ENCODE measurements at regions not wholly inside any gene's neighbourhood (a gene's known extent, or its start where the extent isn't known, plus 50 kb on each side); places are given as distances from the start of the nearest gene placed in this dataset.

GRCh38 chr4:18937746-18938145 is 916.2 kb upstream of the LCORL start:
- TF ChIP-seq CTCF (IDR thresholded peaks at IDR 0.05; ENCODE audit: extremely low read depth in 1 of 2, insufficient read depth in 1 of 2, low read depth in 1 of 2, low read length in 2 of 2) (no peak), FOS (IDR thresholded peaks at IDR 0.05; ENCODE audit: borderline replicate concordance, insufficient read depth, low read length) (no peak), MAX (IDR thresholded peaks at IDR 0.05; ENCODE audit: insufficient read depth, insufficient read length) (no peak), EZH2 (IDR thresholded peaks at IDR 0.05; ENCODE audit: borderline replicate concordance, low read depth, low read length, severe bottlenecking) (no peak), POLR2A (IDR thresholded peaks at IDR 0.05; ENCODE audit: low read depth, low read length) (no peak), MYC (IDR thresholded peaks at IDR 0.05; ENCODE audit: low read depth, low read length) (no peak), POLR2AphosphoS5 (IDR thresholded peaks at IDR 0.05; ENCODE audit: insufficient read depth, low read depth, low read length) (no peak)

All from endothelial cell of umbilical vein (primary cell).